Erythroblast (primary cell): ENCODE measurements at regions not wholly inside any gene's neighbourhood (a gene's known extent, or its start where the extent isn't known, plus 50 kb on each side); places are given as distances from the start of the nearest gene placed in this dataset.

Experiments used
- GATA1 ChIP-seq: IDR thresholded peaks from 2 replicates; pipeline ENCODE4 v1.6.1; 2011; ENCODE audit warnings: low read depth, mild to moderate bottlenecking, control low read depth, low read length, moderate library complexity
- POLR2A ChIP-seq: IDR thresholded peaks from 2 replicates; pipeline ENCODE4 v1.6.1; 2011; ENCODE audit warnings: mild to moderate bottlenecking, low read length

DNA sequence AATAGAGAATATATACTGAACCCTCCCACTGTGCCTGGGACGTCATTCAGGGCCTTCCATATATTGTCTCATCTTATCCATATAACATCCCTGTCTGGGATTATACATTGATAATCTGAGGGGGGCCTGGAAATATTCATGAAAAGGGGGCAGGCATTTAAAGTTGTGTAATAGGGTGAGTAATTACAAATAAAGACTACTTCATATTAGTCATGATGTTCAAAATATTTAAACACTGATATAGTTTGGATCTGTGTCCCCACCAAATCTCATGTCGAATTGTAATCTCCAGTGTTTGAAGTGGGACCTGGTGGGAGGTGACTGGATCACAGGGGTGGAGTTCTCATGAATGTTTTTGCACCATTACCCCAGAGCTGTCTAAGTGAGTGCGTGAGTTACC, 97.8 kb downstream of the AQP9 start:
- TF ChIP-seq POLR2A (no peak), GATA1 (no peak)
